IMR-90 (cell line): ENCODE measurements at regions not wholly inside any gene's neighbourhood (a gene's known extent, or its start where the extent isn't known, plus 50 kb on each side); places are given as distances from the start of the nearest gene placed in this dataset.

ENCODE experiments used
- ATAC-seq: fragments of 200-7000 bp; cut with Tn5 transposase; 2 replicates; pipeline ENCODE4 v1.9.1; 2020; ENCODE audit warnings: low read depth, mild to moderate bottlenecking, moderate library complexity
- BruUV-seq: library from RNA; stranded (reverse); fragments of 400-500 nt; replicated peaks from 2 replicates; lab custom pipeline; 2021; lab: Mats Ljungman, UMichigan
- CTCF ChIA-PET: fragments of 300-600 bp; formaldehyde crosslinking; extraction: SDS; loops from one replicate; lab custom pipeline; 2021; ENCODE audit warnings: antibody characterized with exemption; lab: Yijun Ruan, JAX
- POLR2A ChIA-PET: fragments of 300-600 bp; sonication (Branson Sonifier 250); formaldehyde crosslinking; loops from one replicate; lab custom pipeline; 2022; ENCODE audit warnings: antibody characterized with exemption; ENCODE audit not compliant: unreplicated experiment; lab: Charles Lee
- DNase-seq: peaks from one replicate; pipeline ENCODE4 v3.0.0; 2013
- H2AFZ ChIP-seq: replicated peaks from 2 replicates; pipeline ENCODE3; 2013; ENCODE audit warnings: low read length, mild to moderate bottlenecking; ENCODE audit not compliant: poor library complexity
- H2AK5ac ChIP-seq: 2 replicates; pipeline ENCODE4 v1.6.1; 2013; ENCODE audit warnings: low read depth, low read length, inconsistent platforms
- H2AK9ac ChIP-seq: replicated peaks from 2 replicates; pipeline ENCODE3; 2013; ENCODE audit warnings: mild to moderate bottlenecking, low read depth, low read length, moderate library complexity; ENCODE audit not compliant: poor library complexity
- H2BK120ac ChIP-seq: 2 replicates; pipeline ENCODE4 v1.6.1; 2013; ENCODE audit warnings: low read depth, low read length, inconsistent platforms
- H2BK15ac ChIP-seq: 3 replicates; pipeline ENCODE4 v1.6.1; 2013; ENCODE audit warnings: low read depth, low read length, inconsistent platforms
- H2BK20ac ChIP-seq: 2 replicates; pipeline ENCODE4 v1.6.1; 2013; ENCODE audit warnings: low read depth, mild to moderate bottlenecking, inconsistent platforms, low read length, moderate library complexity
- H2BK5ac ChIP-seq: 2 replicates; pipeline ENCODE4 v1.6.1; 2013; ENCODE audit warnings: mild to moderate bottlenecking, low read depth, low read length, inconsistent platforms; ENCODE audit not compliant: poor library complexity, severe bottlenecking
- H3K14ac ChIP-seq: replicated peaks from 2 replicates; pipeline ENCODE4 v1.6.1; 2013; ENCODE audit warnings: low read depth, low read length, inconsistent platforms
- H3K18ac ChIP-seq: 2 replicates; pipeline ENCODE4 v1.6.1; 2013; ENCODE audit warnings: low read depth, low read length, control low read depth
- H3K23ac ChIP-seq: 2 replicates; pipeline ENCODE4 v1.6.1; 2013; ENCODE audit warnings: low read depth, low read length, inconsistent platforms
- H3K27ac ChIP-seq: 2 replicates; pipeline ENCODE4 v1.5.1; 2013; ENCODE audit warnings: mild to moderate bottlenecking, control low read depth, low read length; ENCODE audit not compliant: insufficient read depth
- H3K27me3 ChIP-seq: 2 replicates; pipeline ENCODE4 v1.6.1; 2013; ENCODE audit warnings: low read length; ENCODE audit not compliant: control insufficient read depth, insufficient read depth
- H3K36me3 ChIP-seq: 2 replicates; pipeline ENCODE4 v1.6.1; 2013; ENCODE audit warnings: low read length, mixed read lengths; ENCODE audit not compliant: control insufficient read depth, insufficient read depth
- H3K4ac ChIP-seq: 2 replicates; pipeline ENCODE4 v1.6.1; 2013; ENCODE audit warnings: low read depth, low read length, inconsistent platforms
- H3K4me1 ChIP-seq: 2 replicates; pipeline ENCODE4 v1.6.1; 2013; ENCODE audit warnings: low read length, mixed read lengths; ENCODE audit not compliant: control insufficient read depth, insufficient read depth
- H3K4me2 ChIP-seq: 2 replicates; pipeline ENCODE4 v1.6.1; 2013; ENCODE audit warnings: low read depth, mild to moderate bottlenecking, control low read depth, low read length, moderate library complexity
- H3K4me3 ChIP-seq: 2 replicates; pipeline ENCODE4 v1.5.1; 2013; ENCODE audit warnings: low read depth, mild to moderate bottlenecking, control low read depth, low read length, moderate library complexity; ENCODE audit not compliant: insufficient read depth
- H3K56ac ChIP-seq: 2 replicates; pipeline ENCODE4 v1.6.1; 2013; ENCODE audit warnings: low read length, inconsistent platforms; ENCODE audit not compliant: insufficient read depth; ENCODE audit errors: extremely low read depth
- H3K79me1 ChIP-seq, 2 experiments: 2 replicates each; pipeline ENCODE4 v1.6.1; 2013; ENCODE audit warnings: low read length in 2 of 2, inconsistent platforms in 1 of 2, low read depth in 1 of 2
- H3K9ac ChIP-seq: 2 replicates; pipeline ENCODE4 v1.6.1; 2013; ENCODE audit warnings: low read depth, low read length, control low read depth
- H3K9me1 ChIP-seq: 2 replicates; pipeline ENCODE4 v1.6.1; 2013; ENCODE audit warnings: low read length, inconsistent platforms; ENCODE audit not compliant: insufficient read depth
- H3K9me3 ChIP-seq: 2 replicates; pipeline ENCODE4 v1.6.1; 2013; ENCODE audit warnings: low read length; ENCODE audit not compliant: control insufficient read depth, insufficient read depth
- H4K20me1 ChIP-seq: 2 replicates; pipeline ENCODE4 v1.6.1; 2013; ENCODE audit warnings: low read length, inconsistent platforms; ENCODE audit not compliant: insufficient read depth
- H4K5ac ChIP-seq: 2 replicates; pipeline ENCODE4 v1.6.1; 2013; ENCODE audit warnings: mild to moderate bottlenecking, low read depth, low read length, control low read depth
- H4K8ac ChIP-seq, 2 experiments: 2 replicates each; pipeline ENCODE4 v1.6.1; 2013; ENCODE audit warnings: low read depth in 2 of 2, low read length in 2 of 2, control low read depth in 1 of 2, inconsistent platforms in 1 of 2
- H4K91ac ChIP-seq: 2 replicates; pipeline ENCODE4 v1.6.1; 2013; ENCODE audit warnings: low read depth, low read length, inconsistent platforms; ENCODE audit not compliant: insufficient read depth
- CHD1 ChIP-seq: IDR thresholded peaks from 2 replicates; pipeline ENCODE4 v1.6.1; 2012; ENCODE audit warnings: low read depth, low read length, improper control_type of control experiment
- MXI1 ChIP-seq: IDR thresholded peaks from 2 replicates; pipeline ENCODE4 v1.6.1; 2012; ENCODE audit warnings: low read depth, mild to moderate bottlenecking, low read length, moderate library complexity, borderline replicate concordance
- dilution Hi-C: fragments of 300-500 bp; cut with HindIII; formaldehyde crosslinking; loops from one replicate; pipeline ENCODE4 v1.14.3; 2018; ENCODE audit warnings: low sequenced_read_pairs; ENCODE audit not compliant: unreplicated experiment
- in situ Hi-C: fragments of 300-500 bp; cut with MboI; formaldehyde crosslinking; loops from 3 replicates; pipeline ENCODE4 v1.14.3; 2019; ENCODE audit warnings: low sequenced_read_pairs, inconsistent platforms, mixed read lengths
- intact Hi-C: fragments of 100-400 bp; cut with micrococcal nuclease; formaldehyde crosslinking; loops from 2 replicates; pipeline ENCODE4 v1.10.0; 2022

DNA sequence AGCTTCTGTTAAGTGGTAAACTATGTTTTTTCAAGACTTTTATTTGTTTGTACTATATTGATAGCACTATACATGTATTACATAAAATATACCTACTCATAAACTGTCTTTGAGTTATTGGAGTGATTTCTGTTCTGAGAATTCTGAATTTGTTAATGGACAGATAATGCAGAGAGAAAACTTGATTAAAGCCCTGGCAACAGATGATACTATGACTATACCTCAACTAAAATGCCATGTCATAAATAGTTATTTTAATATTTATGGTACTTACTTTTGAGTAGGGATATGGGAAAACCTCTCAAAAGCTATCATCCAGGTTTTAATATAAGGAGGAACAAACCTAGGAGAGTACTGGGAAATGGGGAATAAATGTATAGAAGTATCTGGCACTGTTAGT lies 947.2 kb upstream of the ARRDC3 start:
- Histone ChIP-seq H4K5ac (no peak overlapping the region), H3K9me3 (no peaks in the 10 kb centered on the region), H3K27me3 (no peaks in the 10 kb centered on the region), H3K9me1 (no peaks in the 10 kb centered on the region), H3K9ac (no peak overlapping the region), H3K18ac (no peak overlapping the region), H3K79me1 (no peaks in the 10 kb centered on the region), H2BK15ac (no peak overlapping the region), H3K14ac (no peak overlapping the region), H2BK120ac (no peak overlapping the region), H2AK5ac (no peak overlapping the region), H3K4me3 (no peak overlapping the region), H4K8ac (no peak overlapping the region), H3K56ac (no peak overlapping the region), H2AFZ (no peak overlapping the region), H3K4ac (no peak overlapping the region), H4K20me1 (no peaks in the 10 kb centered on the region), H2BK20ac (no peak overlapping the region), H3K36me3 (no peaks in the 10 kb centered on the region), H2AK9ac (no peak overlapping the region), H3K4me2 (no peak overlapping the region), H3K23ac (no peak overlapping the region), H2BK5ac (no peak overlapping the region), H4K91ac (no peak overlapping the region), H3K27ac (no peak overlapping the region), H3K4me1 (peaks cover 2% of the 10 kb centered on the region; the same call in 1 of the 2 replicates)
- POLR2A ChIA-PET, result no interaction called here
- ATAC-seq (no peak), DNase-seq (no peak)
- no TSS peak for BruUV-seq
- dilution Hi-C loops (no loop called here), in situ Hi-C loops (no loop called here), intact Hi-C loops (no loop called here)
- no peak for TF ChIP-seq CHD1
- no peak for TF ChIP-seq MXI1
- CTCF ChIA-PET, result no interaction called here
